ENCODE measurements at regions not wholly inside any gene's neighbourhood (a gene's known extent, or its start where the extent isn't known, plus 50 kb on each side); places are given as distances from the start of the nearest gene placed in this dataset.

GRCh38 chr17:45577571-45578279 is 87.2 kb upstream of the PLEKHM1 start:
- peaks cover 96% of the 10 kb centered on the region for H3K79me2 ChIP-seq (ENCODE audit: insufficient read depth, low read length)
- H2AFZ ChIP-seq (ENCODE audit: low read length) = no peak overlapping the region
- no peak for TF ChIP-seq CTCF (conservative IDR thresholded peaks at IDR 0.05; ENCODE audit: low read length)
- no peak for TF ChIP-seq EZH2phosphoT487 (IDR thresholded peaks at IDR 0.05; ENCODE audit: borderline replicate concordance)
- H3K4me2 ChIP-seq (ENCODE audit: low read depth, low read length, poor library complexity, severe bottlenecking) = peak overlapping the region; percentile 95
- H3K27me3 ChIP-seq (ENCODE audit: insufficient read depth, low read length, poor library complexity, severe bottlenecking) = no peaks in the 10 kb centered on the region
- peaks cover 92% of the 10 kb centered on the region for H4K20me1 ChIP-seq (ENCODE audit: insufficient read depth, low read length, poor library complexity, severe bottlenecking)
- peaks cover 31% of the 10 kb centered on the region; the same call in 1 of the 2 replicates for H3K36me3 ChIP-seq (ENCODE audit: insufficient read depth, low read length)
- peak overlapping the region; percentile 90 for H3K4me3 ChIP-seq (ENCODE audit: low read length, poor library complexity, severe bottlenecking)
- H3K4me1 ChIP-seq (ENCODE audit: insufficient read depth, low read length, poor library complexity, severe bottlenecking) = peaks cover 90% of the 10 kb centered on the region
- no peaks in the 10 kb centered on the region; the same call in 1 of the 2 replicates for H3F3A ChIP-seq (ENCODE audit: low read depth)
- H3K9me3 ChIP-seq (ENCODE audit: insufficient read depth, low read depth, low read length) = no peaks in the 10 kb centered on the region
- H3K9ac ChIP-seq (ENCODE audit: low read depth, low read length, poor library complexity, severe bottlenecking) = peak overlapping the region; percentile 26
- H3K9me2 ChIP-seq (replicated peaks; ENCODE audit: low read depth, low read length) = no peaks in the 10 kb centered on the region

- Histone ChIP-seq H3F3A (ENCODE audit: low read depth) (no peaks in the 10 kb centered on the region; the same call in 1 of the 2 replicates), H3K9me2 (replicated peaks; ENCODE audit: low read depth, low read length) (no peaks in the 10 kb centered on the region), H3K4me1 (ENCODE audit: insufficient read depth, low read length, poor library complexity, severe bottlenecking) (peaks cover 95% of the 10 kb centered on the region), H3K9me3 (ENCODE audit: insufficient read depth, low read depth, low read length) (no peaks in the 10 kb centered on the region), H3K4me2 (ENCODE audit: low read depth, low read length, poor library complexity, severe bottlenecking) (peak overlapping the region; percentile 95), H2AFZ (ENCODE audit: low read length) (no peak overlapping the region), H3K27me3 (ENCODE audit: insufficient read depth, low read length, poor library complexity, severe bottlenecking) (no peaks in the 10 kb centered on the region), H3K9ac (ENCODE audit: low read depth, low read length, poor library complexity, severe bottlenecking) (peak overlapping the region; percentile 97), H3K4me3 (ENCODE audit: low read length, poor library complexity, severe bottlenecking) (peak overlapping the region; percentile 90), H3K79me2 (ENCODE audit: insufficient read depth, low read length) (peaks cover 100% of the 10 kb centered on the region), H3K36me3 (ENCODE audit: insufficient read depth, low read length) (peaks cover 27% of the 10 kb centered on the region; the same call in 1 of the 2 replicates), H4K20me1 (ENCODE audit: insufficient read depth, low read length, poor library complexity, severe bottlenecking) (peaks cover 97% of the 10 kb centered on the region)
- no peak for TF ChIP-seq CTCF (conservative IDR thresholded peaks at IDR 0.05; ENCODE audit: low read length)
- no peak for TF ChIP-seq EZH2phosphoT487 (IDR thresholded peaks at IDR 0.05; ENCODE audit: borderline replicate concordance)
Observed at GRCh38 chr17:45578516-45579455, 88.3 kb upstream of the PLEKHM1 start.

GRCh38 chr17:45579529-45580495 is 89.3 kb upstream of the PLEKHM1 start:
- Histone ChIP-seq H3K4me1 (ENCODE audit: insufficient read depth, low read length, poor library complexity, severe bottlenecking) (peaks cover 88% of the 10 kb centered on the region), H3K9me2 (replicated peaks; ENCODE audit: low read depth, low read length) (no peaks in the 10 kb centered on the region), H4K20me1 (ENCODE audit: insufficient read depth, low read length, poor library complexity, severe bottlenecking) (peaks cover 90% of the 10 kb centered on the region), H3F3A (ENCODE audit: low read depth) (no peaks in the 10 kb centered on the region; the same call in 1 of the 2 replicates), H3K36me3 (ENCODE audit: insufficient read depth, low read length) (peaks cover 21% of the 10 kb centered on the region; the same call in 1 of the 2 replicates), H3K79me2 (ENCODE audit: insufficient read depth, low read length) (peaks cover 98% of the 10 kb centered on the region), H3K4me2 (ENCODE audit: low read depth, low read length, poor library complexity, severe bottlenecking) (peak overlapping the region; percentile 95), H2AFZ (ENCODE audit: low read length) (no peak overlapping the region), H3K9me3 (ENCODE audit: insufficient read depth, low read depth, low read length) (no peaks in the 10 kb centered on the region), H3K9ac (ENCODE audit: low read depth, low read length, poor library complexity, severe bottlenecking) (peak overlapping the region; percentile 97), H3K4me3 (ENCODE audit: low read length, poor library complexity, severe bottlenecking) (peak overlapping the region; percentile 90), H3K27me3 (ENCODE audit: insufficient read depth, low read length, poor library complexity, severe bottlenecking) (no peaks in the 10 kb centered on the region)
- TF ChIP-seq EZH2phosphoT487 (IDR thresholded peaks at IDR 0.05; ENCODE audit: borderline replicate concordance) (no peak), CTCF (conservative IDR thresholded peaks at IDR 0.05; ENCODE audit: low read length) (no peak)

Measured in Loucy (cell line).